ENCODE measurements at regions not wholly inside any gene's neighbourhood (a gene's known extent, or its start where the extent isn't known, plus 50 kb on each side); places are given as distances from the start of the nearest gene placed in this dataset.

GRCh38 chr2:858646-859045, 92.0 kb upstream of the SNTG2 start:
- no peak for DNase-seq

- DNase-seq: no peak
Observed at GRCh38 chr2:857937-858336, 92.7 kb upstream of the SNTG2 start.

DNA sequence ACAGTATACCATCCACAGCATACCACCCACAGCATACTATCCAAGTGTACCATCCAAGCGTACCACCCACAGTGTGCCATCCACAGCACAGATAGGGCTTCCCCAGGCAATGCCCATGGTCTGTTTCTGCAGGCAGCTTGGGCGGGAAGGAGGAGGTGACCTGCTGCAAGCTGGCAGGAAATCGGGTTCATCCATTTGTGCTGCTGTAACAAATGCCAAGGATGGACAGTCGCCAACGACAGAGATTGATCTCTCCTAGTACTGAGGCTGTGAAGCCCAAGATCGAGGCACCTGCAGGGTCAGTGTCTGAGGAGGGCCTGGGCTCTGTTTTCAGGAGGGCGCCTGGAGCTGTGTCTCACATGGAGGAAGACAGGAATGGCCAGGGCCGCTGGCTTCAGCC, 93.6 kb upstream of the SNTG2 start:
- DNase-seq: no peak

DNA sequence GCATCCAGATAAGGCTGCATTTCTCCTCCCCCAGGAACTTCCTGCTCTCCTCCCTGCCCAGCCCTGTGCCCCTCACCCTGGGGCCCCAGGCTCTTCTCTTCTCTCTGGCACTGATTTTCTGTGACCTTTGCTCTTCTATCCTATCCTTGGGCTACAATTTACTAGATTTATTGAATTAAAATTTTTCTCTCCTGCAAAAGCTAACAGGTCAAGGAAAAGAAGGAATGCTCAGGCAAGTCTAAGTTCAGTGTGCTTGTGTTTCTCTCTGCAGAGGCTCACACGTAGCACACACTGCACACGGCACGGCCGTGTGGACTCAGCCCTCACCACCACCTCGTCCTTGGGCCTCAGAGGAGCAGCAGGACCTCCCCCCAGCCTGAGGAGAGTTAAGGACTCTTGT, 94.2 kb upstream of the SNTG2 start:
- no peak for DNase-seq

DNA sequence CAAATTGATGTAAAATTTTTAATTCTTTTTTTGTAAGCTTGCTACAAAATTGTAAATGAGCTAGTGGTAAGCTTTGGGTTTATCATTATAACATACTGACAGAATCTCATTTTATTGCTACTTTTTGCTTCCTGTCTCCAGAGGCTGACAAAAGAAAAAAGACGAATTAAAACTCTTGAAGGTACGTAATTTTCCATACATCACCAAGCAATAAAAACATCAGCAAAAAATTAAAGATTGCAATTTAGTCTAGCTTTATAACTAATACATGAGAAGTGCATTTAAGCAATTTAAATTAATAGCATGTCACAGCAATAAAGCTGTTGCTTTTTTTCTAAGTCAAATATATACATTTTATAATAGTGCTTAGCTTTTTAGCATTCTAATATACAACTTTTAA, 94.6 kb upstream of the SNTG2 start:
- DNase-seq: no peak

DNA sequence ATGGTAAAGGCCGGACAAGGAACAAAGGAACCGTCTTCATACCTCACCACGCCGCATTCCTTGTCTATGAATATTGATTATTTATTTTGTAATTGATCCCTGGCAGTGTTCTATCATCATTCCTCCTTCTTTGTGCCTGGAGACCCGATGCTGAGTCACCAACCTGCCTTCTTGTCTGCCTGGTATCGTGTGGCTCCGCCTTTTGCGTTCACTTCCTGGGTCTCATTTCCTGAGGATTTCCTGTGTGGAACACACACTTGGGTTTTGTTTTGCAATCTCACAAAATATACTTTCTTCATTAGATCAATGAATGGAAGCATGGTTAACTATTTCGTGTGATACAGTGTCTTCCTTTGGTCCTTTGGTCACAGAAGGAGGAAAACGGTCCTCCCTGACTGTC, 95.5 kb upstream of the SNTG2 start:
- DNase-seq: no peak

DNA sequence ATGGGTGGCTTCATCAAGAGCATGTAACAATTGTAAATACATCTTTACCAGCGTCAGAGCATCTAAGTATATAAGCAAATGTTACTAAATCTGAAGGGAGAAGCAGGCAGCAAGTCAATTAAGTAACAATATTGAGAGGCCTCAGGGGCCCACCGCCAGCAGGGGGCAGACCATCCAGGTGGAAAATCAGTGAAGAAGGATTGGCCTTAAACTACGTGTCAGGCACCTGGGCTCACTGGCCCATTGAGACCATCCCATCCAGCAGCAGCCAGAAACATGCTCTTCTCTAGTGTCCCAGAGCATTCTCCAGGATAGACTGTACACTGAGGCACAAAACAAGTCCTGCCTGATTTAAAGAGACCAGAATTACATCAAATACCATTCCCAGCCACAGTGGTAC, 96.2 kb upstream of the SNTG2 start:
- no peak for DNase-seq

DNA sequence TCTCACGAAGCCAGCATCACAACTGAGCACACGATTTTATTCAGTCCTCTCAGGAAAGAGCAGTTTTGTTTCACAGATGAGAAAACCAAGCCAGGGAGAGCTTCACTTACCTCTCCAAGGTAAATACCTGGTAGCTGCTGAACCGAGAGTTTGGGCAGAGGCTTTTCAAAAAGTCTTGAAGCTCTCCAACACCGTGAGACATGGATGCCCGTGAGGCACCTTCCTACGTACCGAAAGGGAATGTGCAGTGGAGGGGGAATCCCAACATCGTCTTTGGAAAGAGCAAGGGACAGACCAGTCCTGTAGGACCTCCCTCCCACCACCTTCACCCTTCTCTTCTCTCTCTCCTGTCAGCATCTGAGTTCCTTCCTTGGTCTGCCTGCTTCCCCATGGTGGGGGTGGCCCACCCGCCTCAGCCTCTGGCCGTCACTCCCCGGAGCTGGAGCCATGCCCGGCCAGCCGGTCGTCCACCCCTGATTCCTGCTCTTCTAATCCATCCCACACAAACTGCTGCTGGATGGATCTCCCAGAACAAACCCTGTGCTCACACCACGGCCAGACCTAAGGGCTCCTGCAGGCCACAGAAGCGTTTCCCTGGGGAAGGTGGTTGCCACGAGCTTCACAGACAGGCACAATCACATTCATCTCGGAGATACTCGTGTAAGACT, 97.3 kb upstream of the SNTG2 start:
- no peak for DNase-seq

DNA sequence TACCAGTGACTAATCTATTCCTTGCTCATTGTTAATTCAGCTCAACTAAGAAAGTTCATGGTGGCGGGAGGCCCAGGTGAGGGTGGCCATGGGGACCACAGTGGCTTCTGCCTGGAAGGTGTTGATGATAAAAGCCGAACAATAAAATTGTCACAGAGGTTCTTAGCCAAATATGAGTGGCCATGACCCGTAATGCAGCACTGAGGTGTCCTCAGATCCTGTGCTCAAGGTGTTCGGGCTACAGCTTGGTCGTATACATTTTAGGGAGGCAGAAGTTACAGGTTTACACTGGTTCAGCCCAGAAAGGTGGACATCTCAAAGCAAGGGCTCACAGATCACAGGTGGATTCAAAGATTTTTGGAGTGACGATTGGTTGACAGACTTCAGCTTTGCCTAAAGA, 98.5 kb upstream of the SNTG2 start:
- no peak for DNase-seq

- no peak for DNase-seq
Observed at GRCh38 chr2:851680-852079, 99.0 kb upstream of the SNTG2 start.

GRCh38 chr2:851078-851477, 99.6 kb upstream of the SNTG2 start:
- DNase-seq: no peak

DNA sequence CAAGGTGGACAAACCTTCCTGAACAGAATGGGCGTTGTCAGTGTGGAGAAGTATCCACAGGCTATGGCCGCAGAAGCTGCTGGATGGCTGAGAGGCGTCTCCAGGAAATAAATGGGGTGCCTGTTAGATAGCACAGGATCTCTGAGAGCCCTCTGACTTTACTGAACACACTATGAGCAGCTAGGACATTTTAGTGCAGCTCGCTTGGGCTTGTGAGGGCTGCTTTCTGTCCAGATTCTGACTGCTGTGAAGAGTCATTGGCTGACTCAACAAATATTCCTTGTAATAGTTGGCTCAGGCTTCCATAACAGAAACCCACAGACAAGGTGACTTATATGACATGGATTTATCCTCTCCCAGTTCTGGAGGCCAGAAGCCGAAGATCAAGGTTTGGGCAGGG, 100.2 kb upstream of the SNTG2 start:
- DNase-seq: no peak

- no peak for DNase-seq
Observed at GRCh38 chr2:848099-848498, 102.5 kb upstream of the SNTG2 start.

DNA sequence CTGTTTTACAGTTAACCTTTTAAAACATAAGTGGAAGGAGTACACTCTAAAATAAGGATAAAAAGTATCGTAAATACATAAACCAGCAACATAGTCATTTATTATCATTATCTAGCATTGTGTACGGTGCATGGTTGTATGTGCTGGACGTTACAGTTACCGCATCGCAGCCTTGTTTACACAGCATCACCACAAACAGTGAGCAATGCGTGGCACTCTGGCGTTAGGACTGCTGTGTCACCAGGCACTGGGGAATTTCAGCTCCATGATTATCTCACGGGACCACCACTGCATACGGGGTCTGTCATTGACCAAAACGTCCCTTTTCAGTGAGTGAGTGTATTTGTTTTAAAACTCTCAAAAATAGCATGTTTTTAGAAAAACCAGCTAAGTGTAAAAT, 103.0 kb upstream of the SNTG2 start:
- no peak for DNase-seq

GRCh38 chr2:844715-845114, 105.9 kb upstream of the SNTG2 start:
- no peak for DNase-seq

GRCh38 chr2:842151-842803, 108.4 kb upstream of the SNTG2 start:
- no peak for DNase-seq

GRCh38 chr2:841036-841435, 109.6 kb upstream of the SNTG2 start:
- no peak for DNase-seq

DNA sequence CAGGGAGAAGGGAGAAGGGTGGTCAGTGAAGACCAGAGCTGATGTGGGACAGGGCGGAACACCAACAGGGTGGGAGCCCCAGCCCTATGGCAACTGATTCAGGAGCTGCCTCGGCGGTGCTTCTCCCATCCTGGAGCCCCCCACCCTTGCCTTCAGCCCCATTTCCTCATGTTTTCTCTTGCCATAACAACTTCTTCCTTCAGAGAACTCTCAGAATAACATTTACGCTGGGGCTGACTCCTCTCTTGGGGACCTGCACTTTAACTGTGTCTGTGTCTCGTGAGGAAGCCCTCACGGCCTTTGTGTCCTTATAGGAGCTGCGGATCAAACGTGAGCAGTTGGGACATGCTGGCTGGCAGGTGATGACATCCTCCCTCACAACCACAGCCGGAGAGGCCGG, 116.4 kb upstream of the SNTG2 start:
- DNase-seq: no peak

DNA sequence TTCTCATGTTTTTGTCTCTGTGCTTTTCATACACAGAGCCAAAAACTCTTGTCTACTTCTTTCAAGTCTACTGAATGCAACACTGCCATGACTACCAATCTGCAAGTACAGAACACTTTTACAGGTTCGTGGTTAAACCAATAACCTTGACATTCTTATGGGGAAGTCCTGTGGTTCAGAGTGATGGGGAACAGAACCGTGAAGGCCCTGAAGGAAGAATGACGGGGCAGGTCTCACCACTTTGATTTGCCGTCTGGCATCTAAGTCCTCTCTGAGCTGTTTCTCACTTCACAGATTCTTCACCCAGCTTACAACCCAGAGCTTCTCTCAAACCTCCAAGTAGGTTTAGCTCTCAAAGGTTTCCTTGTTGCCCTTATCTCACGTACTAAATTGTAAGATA, 117.5 kb upstream of the SNTG2 start:
- no peak for DNase-seq

- no peak for DNase-seq
Observed at GRCh38 chr2:832635-833034, 118.0 kb upstream of the SNTG2 start.

DNA sequence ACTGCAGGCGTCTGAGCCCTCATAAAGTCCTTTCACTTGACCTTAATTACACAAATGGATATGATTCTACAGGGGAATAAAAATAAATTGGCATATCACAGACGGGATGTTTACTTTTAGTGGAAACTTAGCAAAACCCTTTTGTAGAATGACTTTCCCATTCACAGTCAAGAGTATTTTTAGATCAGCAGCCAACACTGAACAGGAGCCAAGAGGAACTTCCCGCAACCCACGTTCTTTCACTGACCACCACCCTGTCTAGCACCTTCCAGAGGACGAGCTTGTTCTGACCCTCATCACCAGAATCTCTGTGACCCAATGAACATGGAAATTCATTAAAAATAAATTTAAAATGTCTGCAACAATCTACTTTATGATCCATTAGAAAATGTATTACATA, 119.0 kb upstream of the SNTG2 start:
- no peak for DNase-seq

DNA sequence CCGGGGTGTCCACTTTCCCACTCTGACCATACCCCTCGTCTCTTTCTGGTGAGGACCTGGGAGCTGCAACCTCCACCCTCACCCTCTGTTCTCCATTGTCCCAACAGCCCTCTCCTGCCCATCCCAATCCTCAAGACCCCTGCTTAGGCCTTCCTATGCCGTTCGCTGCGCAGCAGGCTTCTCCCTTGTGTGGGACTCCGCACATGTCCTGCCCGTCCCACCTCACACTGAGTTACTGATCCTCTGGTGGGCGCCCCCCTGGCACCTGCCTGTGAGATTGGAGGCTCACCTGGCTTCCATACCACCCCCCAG, 119.5 kb upstream of the SNTG2 start:
- no peak for DNase-seq

DNA sequence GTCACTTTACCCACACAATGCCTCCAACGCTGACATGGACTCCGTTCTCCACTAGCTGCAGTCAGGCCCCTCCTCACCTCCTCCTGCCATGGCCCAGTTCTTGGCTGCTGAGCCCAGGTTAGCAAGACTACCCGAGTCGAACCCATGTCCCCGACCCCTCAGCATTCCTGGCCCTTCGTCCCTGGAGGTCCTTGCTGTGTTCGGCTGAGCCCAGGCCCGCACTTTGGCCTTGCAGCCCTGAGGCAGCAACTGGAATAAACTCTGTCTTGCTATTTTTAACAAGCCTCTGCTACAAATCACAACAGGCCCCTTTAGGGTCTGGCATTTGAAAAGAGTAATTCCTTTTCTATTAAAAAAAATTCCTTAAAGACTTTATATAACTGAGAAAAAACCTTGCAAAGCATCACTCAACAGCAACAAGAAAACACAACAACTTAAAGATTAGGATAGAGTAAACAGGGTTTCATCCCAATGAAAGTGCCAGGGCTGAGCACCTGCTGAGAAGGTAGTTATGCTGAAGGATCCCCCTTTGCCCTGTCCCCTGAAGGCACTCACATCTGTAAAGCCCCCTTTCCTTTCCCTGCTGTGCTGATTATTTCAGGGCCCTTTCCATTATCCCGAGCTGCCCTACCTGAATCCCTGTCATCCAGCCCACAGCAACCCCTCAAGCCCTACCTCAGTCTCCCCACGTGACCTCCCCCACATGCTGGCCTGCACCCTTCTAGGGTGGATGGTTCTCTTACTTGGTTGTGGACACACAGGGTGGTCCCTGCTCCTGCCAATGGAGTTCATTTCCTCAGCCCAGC, 120.0 kb upstream of the SNTG2 start:
- DNase-seq: no peak

DNA sequence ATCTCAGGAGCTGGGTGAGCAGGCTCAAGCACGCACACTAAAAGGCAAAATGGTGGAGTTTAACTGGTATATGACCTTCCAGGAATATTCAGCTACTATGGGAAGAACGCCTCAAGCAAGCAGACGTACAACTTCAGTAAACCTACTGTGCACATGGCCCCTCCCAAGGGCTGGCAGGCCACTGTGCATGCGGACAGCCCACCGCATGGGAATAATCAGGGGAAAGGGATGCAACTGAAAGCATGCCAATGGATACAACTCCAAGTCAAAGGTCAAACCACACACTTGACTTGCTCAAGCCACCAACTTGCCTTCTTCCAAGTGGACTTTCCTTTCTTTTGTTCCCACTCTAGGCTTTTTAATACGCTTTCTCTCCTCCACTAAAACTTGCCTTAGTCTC, 121.6 kb upstream of the SNTG2 start:
- no peak for DNase-seq

- DNase-seq: no peak
Observed at GRCh38 chr2:824954-825353, 125.7 kb upstream of the SNTG2 start.

Data from activated effector memory CD4-positive, alpha-beta T cell treated with Interleukin-2 at 50 U/mL for 16 hours (primary cell).